GM13976 (cell line): ENCODE measurements at regions not wholly inside any gene's neighbourhood (a gene's known extent, or its start where the extent isn't known, plus 50 kb on each side); places are given as distances from the start of the nearest gene placed in this dataset.
"Not testable (repeated sequence)": the region's sequence is repeated elsewhere in the genome, so short reads cannot be mapped to it uniquely, and the experiment has no call there.

Experiments
- DNase-seq: peaks from one replicate; pipeline ENCODE4 v3.0.0; 2012; ENCODE audit warnings: low spot score
- CTCF ChIP-seq: IDR thresholded peaks from 2 replicates; pipeline ENCODE4 v1.5.1; 2012; ENCODE audit warnings: borderline replicate concordance, mild to moderate bottlenecking; ENCODE audit not compliant: insufficient read depth; ENCODE audit errors: extremely low read depth, missing control alignments, control extremely low read depth
- in situ Hi-C: fragments of 300-500 bp; cut with MboI; formaldehyde crosslinking; loops from one replicate; pipeline ENCODE4 v1.12.0; 2022; ENCODE audit warnings: low sequenced_read_pairs, mixed read lengths, inconsistent platforms; ENCODE audit not compliant: unreplicated experiment

- DNase-seq = no peak
- in situ Hi-C loops = no loop called here
- no peak for TF ChIP-seq CTCF
Measured at GRCh38 chr18:78875778-78876650, 103.6 kb upstream of the SALL3 start.

- TF ChIP-seq CTCF = no peak
- in situ Hi-C loops = no loop called here
Measured at GRCh38 chr18:78876868-78877267, 102.8 kb upstream of the SALL3 start.

GRCh38 chr18:78878335-78878734 lies 101.3 kb upstream of the SALL3 start:
- in situ Hi-C loops = no loop called here
- TF ChIP-seq CTCF = no peak
- DNase-seq = no peak

More at GRCh38 chr18:78876868-78877267, 102.8 kb upstream of the SALL3 start:
- DNase-seq = no peak

- DNase-seq, in situ Hi-C loops: not testable (repeated sequence)
Measured at GRCh38 chr18:78879072-78879883, 100.3 kb upstream of the SALL3 start.

GRCh38 chr18:78882585-78882984 lies 97.0 kb upstream of the SALL3 start:
- in situ Hi-C loops = no loop called here

GRCh38 chr18:78883501-78883900 lies 96.1 kb upstream of the SALL3 start:
- in situ Hi-C loops = no loop called here
- DNase-seq = no peak
- no peak for TF ChIP-seq CTCF

More at GRCh38 chr18:78882585-78882984, 97.0 kb upstream of the SALL3 start:
- DNase-seq = no peak
- no peak for TF ChIP-seq CTCF

GRCh38 chr18:78884502-78884901 lies 95.1 kb upstream of the SALL3 start:
- no peak for TF ChIP-seq CTCF
- in situ Hi-C loops = no loop called here
- DNase-seq = no peak
